ENCODE measurements at regions not wholly inside any gene's neighbourhood (a gene's known extent, or its start where the extent isn't known, plus 50 kb on each side); places are given as distances from the start of the nearest gene placed in this dataset.

DNA sequence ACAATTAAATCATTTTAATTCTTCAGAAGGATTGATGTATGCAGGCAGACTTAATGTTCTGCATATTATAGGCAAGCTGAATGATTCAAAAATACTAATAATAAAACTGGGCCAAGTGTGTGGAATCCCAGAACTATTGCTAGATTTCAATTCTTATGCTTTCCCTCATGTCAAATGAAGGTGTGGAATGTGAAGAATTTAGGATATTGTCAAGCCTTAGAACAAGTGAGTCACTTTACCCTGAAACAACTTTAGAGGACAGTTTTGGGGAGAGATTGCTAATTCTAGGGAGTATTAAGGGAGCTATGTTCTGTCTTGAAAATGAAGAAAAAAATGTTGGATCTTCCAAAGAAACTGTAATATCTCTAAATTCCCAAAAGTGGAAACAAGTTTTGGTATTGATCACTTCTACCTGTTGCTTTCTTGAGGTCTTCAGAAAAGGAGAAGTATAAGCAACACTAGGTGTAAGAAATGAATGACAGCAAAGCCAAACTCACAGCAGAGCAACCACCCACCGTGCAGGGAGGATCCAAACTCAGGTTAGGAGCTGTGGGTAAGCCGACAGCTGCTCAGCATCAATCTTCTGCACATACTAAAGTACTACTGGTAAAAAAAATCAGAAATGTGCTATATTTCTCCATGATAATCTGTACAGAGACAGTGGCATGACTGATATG is 818.1 kb downstream of the SLC4A3 start:
- no peak for ATAC-seq (replicated peaks)
- no peaks in the 10 kb centered on the region for H3K4me1 Mint-ChIP-seq
- H3K36me3 Mint-ChIP-seq (ENCODE audit: low read depth): no peaks in the 10 kb centered on the region
- H3K27me3 Mint-ChIP-seq: no peaks in the 10 kb centered on the region
- peaks cover 4% of the 10 kb centered on the region for H3K9me3 Mint-ChIP-seq
- H3K4me3 Mint-ChIP-seq: no peak overlapping the region
- no peak overlapping the region for H3K27ac Mint-ChIP-seq

DNA sequence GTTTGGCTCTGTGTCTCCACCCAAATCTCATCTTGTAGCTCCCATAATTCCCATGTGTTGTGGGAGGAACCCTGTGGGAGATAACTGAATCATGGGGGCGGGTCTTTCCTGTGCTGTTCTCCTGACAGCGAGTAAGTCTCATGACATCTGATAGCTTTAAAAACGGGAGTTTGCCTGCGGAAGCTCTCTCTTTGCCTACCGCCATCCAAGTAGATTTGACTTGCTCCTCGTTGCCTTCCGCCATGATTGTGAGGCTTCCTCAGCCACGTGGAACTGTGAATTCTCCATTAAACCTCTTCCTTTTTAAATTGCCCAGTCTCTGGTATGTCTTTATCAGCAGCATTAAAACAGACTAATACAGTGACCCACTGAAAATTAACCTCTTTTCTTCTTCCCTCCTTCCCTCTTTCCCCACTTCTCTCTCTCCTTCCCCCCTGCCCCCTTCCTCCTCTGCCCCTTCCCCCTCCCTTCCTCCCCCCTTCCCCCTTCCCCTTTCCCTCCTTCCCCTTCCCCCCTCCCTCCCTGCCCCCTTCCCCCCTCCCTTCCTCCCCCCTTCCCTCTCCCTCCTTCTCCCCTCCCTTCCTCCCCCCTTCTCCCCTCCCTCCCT is 818.8 kb downstream of the SLC4A3 start:
- ATAC-seq (replicated peaks): no peak
- Mint-ChIP-seq H3K27me3 (no peaks in the 10 kb centered on the region), H3K9me3 (peaks cover 4% of the 10 kb centered on the region), H3K27ac (no peak overlapping the region), H3K4me1 (no peaks in the 10 kb centered on the region), H3K4me3 (no peak overlapping the region), H3K36me3 (ENCODE audit: low read depth) (no peaks in the 10 kb centered on the region)

DNA sequence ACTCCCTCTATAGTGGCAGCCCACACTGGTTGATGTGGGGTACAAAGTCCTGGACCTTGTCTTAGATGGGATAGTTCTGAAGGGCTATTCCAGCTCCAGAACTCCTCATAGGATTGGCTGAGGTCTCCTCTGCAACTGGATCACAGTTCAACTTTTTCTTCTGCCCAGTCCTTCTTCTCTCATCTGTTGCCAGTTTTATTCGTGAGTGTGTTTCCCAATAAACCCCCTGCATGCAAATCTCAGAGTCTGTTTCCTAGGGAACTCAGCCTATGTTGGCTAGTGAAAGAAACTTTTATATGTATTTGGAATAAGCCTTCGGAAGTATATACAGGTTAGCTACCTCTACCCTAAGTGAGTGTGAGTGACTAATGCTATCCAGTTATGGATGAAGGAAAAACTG is 823.4 kb downstream of the SLC4A3 start:
- Mint-ChIP-seq H3K4me3 (no peak overlapping the region), H3K9me3 (peaks cover 4% of the 10 kb centered on the region), H3K4me1 (no peaks in the 10 kb centered on the region), H3K27ac (no peak overlapping the region), H3K27me3 (peaks cover 9% of the 10 kb centered on the region), H3K36me3 (ENCODE audit: low read depth) (no peaks in the 10 kb centered on the region)
- ATAC-seq (replicated peaks): no peak

DNA sequence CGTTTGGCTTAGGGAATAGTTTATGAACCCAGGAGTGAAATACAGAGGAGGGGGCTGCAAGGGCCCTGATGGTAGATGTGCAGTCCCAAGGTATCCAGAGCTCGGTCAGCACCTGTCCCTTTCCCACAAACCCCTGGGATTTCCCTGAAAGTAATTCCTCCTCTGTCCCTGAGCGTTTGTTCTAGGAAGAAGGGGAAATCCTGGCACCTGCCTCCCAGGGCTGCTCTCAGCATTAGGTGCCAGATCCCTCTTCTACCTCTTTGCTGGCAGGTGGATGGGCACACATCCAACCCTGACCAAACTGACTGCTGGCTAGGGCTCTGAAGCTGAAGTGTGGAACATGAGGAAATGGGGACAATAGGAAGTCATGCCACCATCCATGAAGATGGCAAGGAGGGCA is 824.0 kb downstream of the SLC4A3 start:
- H3K27me3 Mint-ChIP-seq: peaks cover 13% of the 10 kb centered on the region
- no peaks in the 10 kb centered on the region for H3K36me3 Mint-ChIP-seq (ENCODE audit: low read depth)
- no peak overlapping the region for H3K27ac Mint-ChIP-seq
- no peak for ATAC-seq (replicated peaks)
- H3K4me3 Mint-ChIP-seq: no peak overlapping the region
- H3K9me3 Mint-ChIP-seq: peaks cover 4% of the 10 kb centered on the region
- H3K4me1 Mint-ChIP-seq: no peaks in the 10 kb centered on the region

DNA sequence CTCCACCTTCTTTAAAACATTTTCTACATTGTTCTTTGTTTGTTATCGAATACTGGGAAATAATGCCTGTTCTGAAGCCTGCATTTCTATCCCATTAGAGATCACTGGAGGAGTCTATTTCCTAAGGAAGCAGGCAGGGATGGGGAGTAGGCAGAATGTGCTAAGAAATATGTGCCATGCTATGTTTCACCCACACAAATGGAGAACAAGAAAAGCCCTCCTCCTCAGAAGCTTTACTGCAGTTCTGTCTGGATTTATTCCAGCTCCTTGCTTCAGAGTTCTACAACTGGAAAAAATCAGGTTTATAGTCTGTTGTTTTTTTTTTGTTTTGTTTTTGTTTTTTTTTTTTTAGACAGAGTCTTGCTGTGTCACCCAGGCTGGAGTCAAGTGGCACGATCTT is 825.1 kb downstream of the SLC4A3 start:
- H3K27ac Mint-ChIP-seq: no peak overlapping the region
- no peak for ATAC-seq (replicated peaks)
- no peak overlapping the region for H3K4me3 Mint-ChIP-seq
- H3K9me3 Mint-ChIP-seq: no peaks in the 10 kb centered on the region
- no peaks in the 10 kb centered on the region for H3K36me3 Mint-ChIP-seq (ENCODE audit: low read depth)
- H3K27me3 Mint-ChIP-seq: peaks cover 13% of the 10 kb centered on the region
- no peaks in the 10 kb centered on the region for H3K4me1 Mint-ChIP-seq

DNA sequence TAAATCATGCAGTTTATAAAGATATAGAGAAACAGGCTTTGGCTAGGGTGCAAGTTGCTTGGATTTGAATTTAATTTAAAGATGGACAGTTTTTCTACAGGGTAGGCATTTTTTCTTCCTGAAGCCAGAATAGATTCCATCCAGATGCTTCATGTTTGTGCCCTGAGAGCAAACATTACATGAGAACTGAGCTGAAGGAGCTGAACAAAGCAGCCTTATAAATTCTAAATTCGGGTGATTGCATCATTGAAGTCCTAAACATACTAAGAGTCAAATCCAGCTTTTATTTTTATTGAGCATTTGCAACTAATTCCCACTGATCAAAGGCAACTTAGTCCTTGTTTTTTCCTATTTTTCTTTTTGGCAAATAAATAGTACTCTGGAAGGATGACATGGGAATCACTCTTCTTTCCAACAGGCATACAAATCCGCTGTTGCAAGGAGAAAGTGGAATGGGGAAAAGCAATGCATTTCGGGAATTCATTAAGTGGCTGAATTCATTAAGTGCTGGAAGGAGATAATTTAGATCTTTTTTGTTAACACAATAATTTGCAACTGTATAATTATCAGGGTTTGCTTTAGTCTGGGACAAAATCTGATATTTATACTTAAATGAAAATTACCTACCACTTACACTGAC is 828.0 kb downstream of the SLC4A3 start:
- Mint-ChIP-seq H3K4me3 (no peak overlapping the region), H3K4me1 (no peaks in the 10 kb centered on the region), H3K27ac (no peak overlapping the region), H3K27me3 (peaks cover 13% of the 10 kb centered on the region), H3K36me3 (ENCODE audit: low read depth) (no peaks in the 10 kb centered on the region), H3K9me3 (no peaks in the 10 kb centered on the region)
- no peak for ATAC-seq (replicated peaks)

DNA sequence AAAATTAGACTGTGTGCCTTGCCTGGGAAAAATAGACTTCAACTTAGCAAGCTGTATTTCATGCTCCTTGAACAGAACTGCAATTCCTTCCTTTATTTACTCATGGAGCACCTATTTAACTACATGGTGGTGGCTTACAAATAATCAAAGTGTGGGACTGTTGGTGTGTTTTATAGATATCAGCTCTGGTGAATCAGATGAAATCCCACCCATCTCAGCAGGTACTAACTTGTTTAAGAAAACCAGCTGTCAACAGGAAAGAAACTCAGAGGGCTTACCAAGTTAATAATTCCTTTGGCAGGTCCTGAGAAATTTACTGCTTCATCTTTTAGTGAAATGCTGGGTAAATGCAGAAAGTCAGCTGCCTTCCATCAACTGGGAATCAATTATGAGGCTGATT is 830.6 kb downstream of the SLC4A3 start:
- H3K27me3 Mint-ChIP-seq: peaks cover 13% of the 10 kb centered on the region
- H3K4me1 Mint-ChIP-seq: no peaks in the 10 kb centered on the region
- no peak for ATAC-seq (replicated peaks)
- no peak overlapping the region for H3K27ac Mint-ChIP-seq
- H3K9me3 Mint-ChIP-seq: no peaks in the 10 kb centered on the region
- H3K4me3 Mint-ChIP-seq: no peak overlapping the region
- no peaks in the 10 kb centered on the region for H3K36me3 Mint-ChIP-seq (ENCODE audit: low read depth)

DNA sequence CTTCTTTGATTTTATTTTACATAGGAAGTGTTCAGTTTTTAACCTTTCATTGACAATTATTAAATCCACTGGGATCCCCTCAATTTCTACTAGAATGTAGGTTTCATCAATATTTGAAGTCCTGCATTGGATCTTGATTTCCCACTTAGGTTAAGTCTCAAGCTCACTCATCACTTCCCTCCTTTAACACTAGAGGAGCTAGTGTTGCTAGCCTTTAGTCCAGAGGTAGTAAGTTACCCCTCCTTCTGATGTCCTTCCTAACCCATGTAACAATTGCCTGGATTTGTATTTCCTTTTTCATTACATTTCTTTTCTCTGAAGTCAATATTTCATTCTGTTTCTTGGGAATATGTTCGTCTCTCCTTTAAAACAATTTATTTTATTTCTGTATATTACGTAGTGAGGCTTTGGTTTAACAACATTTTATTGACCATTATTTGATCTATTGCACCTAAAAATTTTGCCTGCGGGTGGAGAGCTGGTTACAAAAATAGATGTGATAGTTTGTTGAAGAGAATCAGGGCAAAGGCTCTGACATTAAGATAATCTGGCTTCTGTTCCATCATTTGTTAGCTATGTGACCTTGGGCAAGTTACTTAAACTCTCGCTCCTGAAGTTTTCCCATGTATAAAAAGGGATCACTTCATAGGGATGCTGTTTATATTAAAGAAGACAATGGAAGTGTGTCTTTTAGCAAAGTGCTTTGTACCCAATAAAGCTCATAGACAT is 833.0 kb downstream of the SLC4A3 start:
- Mint-ChIP-seq H3K9me3 (no peaks in the 10 kb centered on the region), H3K27ac (no peak overlapping the region), H3K4me3 (no peak overlapping the region), H3K4me1 (no peaks in the 10 kb centered on the region), H3K36me3 (ENCODE audit: low read depth) (no peaks in the 10 kb centered on the region), H3K27me3 (peaks cover 5% of the 10 kb centered on the region)
- no peak for ATAC-seq (replicated peaks)

DNA sequence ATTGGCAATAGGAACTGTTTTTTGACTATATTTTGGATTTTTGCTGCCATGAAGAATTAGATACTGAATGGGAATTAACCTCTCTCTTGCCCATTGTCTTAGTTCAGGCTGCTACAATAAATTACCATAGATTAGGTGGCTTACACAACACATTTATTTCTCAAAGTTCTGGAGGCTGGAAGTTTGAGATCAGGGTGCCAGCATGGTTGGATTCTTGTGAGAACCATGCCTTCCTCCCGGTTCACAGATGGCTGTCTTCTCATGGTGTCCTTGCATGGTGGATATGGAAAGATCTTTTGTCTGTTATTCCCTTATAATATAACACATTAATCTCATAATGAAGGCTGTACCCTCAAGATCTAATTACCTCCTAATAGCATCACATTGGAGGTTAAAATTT is 836.4 kb downstream of the SLC4A3 start:
- H3K27me3 Mint-ChIP-seq: peaks cover 7% of the 10 kb centered on the region
- no peaks in the 10 kb centered on the region for H3K36me3 Mint-ChIP-seq (ENCODE audit: low read depth)
- ATAC-seq (replicated peaks): no peak
- no peaks in the 10 kb centered on the region for H3K4me1 Mint-ChIP-seq
- H3K9me3 Mint-ChIP-seq: no peaks in the 10 kb centered on the region
- H3K4me3 Mint-ChIP-seq: no peak overlapping the region
- H3K27ac Mint-ChIP-seq: no peak overlapping the region

DNA sequence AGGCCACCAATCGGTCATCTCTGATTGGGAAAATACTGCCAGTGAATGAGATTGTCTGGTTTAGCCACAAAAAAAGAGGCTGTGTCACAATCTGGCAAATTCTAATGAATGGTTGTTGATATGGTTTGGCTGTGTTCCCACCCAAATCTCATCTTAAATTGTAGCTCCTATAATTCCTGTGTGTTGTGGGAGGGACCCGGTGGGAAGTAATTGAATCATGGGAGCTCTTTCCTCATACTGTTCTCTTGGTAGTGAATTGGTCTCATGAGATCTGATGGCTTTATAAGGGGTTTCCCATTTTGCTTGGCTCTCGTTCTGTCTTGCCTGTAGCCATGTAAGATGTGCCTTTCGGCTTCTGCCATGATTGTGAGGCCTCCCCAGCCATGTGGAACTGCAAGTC is 838.3 kb downstream of the SLC4A3 start:
- Mint-ChIP-seq H3K36me3 (ENCODE audit: low read depth) (no peaks in the 10 kb centered on the region), H3K27ac (no peak overlapping the region), H3K4me3 (no peak overlapping the region), H3K4me1 (no peaks in the 10 kb centered on the region), H3K27me3 (peaks cover 7% of the 10 kb centered on the region), H3K9me3 (no peaks in the 10 kb centered on the region)
- ATAC-seq (replicated peaks): no peak

DNA sequence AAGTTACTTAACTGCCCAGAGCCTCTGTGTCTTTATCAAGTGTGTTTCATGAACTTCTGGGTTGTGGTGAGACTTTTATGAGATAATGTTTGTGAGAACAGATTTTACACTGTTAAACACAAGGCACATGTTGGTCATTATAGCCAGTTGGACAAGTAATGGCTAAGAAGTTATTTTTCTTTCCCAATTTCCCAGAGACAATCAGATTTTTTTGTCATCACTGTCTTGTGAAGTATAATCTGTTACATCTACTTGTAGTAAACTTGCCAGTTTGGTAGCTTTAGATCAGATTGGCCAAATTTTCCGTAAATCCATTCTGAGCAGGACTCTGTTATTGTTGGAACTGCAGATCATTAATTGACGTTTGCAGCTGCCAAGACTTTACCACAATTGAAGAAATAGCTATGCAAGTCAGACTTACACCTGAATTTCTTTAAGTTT is 838.8 kb downstream of the SLC4A3 start:
- peaks cover 7% of the 10 kb centered on the region for H3K27me3 Mint-ChIP-seq

DNA sequence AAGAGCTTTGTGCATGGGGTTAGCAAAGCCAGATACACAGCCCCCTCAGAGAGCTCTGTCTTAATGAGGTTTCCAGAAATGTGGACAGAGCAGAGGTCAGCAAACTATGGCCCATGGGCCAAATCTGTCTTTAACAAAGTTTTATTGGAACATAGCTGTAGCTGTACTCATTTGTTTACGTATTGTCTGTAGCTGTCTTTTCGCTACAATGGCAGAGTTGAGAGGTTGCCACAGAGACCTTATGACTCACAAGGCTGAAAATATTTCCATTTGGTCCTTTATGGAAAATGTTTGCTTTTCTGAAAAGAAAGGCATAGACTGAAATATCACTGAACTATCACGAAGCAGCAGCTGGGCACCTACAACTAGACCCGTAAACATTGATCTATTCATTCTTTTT is 841.8 kb downstream of the SLC4A3 start:
- Mint-ChIP-seq H3K27me3 (peaks cover 7% of the 10 kb centered on the region), H3K4me3 (no peak overlapping the region)

More for the DNA sequence above, 838.8 kb downstream of the SLC4A3 start:
- ATAC-seq (replicated peaks): no peak
- Mint-ChIP-seq H3K4me3 (no peak overlapping the region), H3K27ac (no peak overlapping the region), H3K36me3 (ENCODE audit: low read depth) (no peaks in the 10 kb centered on the region), H3K9me3 (no peaks in the 10 kb centered on the region), H3K4me1 (no peaks in the 10 kb centered on the region)

DNA sequence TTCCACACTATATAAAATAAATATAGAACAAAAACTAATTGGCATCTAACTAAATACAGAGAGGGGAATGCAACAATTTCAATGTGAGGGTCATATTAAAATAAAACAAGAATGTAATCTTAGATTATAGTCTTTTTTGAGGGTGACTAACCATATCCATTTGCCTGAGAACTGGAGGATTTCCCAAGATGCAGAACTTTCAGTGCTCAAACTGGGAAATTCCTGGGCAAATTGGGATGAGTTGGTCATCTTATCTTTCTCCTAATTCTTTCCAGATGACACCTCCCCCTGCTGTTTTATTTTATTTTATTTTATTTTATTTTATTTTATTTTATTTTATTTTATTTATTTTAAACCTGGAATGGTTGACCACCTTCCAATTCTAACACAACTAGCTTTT is 846.2 kb downstream of the SLC4A3 start:
- no peaks in the 10 kb centered on the region for H3K4me1 Mint-ChIP-seq
- H3K27me3 Mint-ChIP-seq: no peaks in the 10 kb centered on the region
- no peak overlapping the region for H3K27ac Mint-ChIP-seq
- H3K4me3 Mint-ChIP-seq: no peak overlapping the region
- no peak for ATAC-seq (replicated peaks)
- H3K9me3 Mint-ChIP-seq: peaks cover 4% of the 10 kb centered on the region
- H3K36me3 Mint-ChIP-seq (ENCODE audit: low read depth): no peaks in the 10 kb centered on the region

More for the DNA sequence above, 841.8 kb downstream of the SLC4A3 start:
- Mint-ChIP-seq H3K27ac (no peak overlapping the region), H3K36me3 (ENCODE audit: low read depth) (no peaks in the 10 kb centered on the region), H3K4me1 (no peaks in the 10 kb centered on the region), H3K9me3 (peaks cover 4% of the 10 kb centered on the region)
- no peak for ATAC-seq (replicated peaks)

DNA sequence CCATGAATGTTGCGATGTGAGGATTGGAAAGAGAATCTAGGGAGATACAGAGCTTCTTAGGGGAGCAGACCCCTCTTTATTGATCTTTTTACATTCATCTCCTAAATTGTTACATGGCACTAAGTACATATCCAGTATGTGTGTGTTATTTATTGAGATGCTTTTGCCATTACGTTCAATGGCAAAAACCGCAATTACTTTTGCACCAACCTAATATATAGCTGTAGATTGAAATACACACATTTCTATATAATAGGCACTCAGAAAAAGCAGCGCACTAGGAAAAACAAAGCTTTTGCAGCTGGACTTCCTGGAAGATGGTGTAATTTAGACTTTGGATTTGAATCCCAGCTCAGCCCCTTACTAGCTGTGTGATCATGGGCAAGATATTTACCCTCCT is 849.4 kb downstream of the SLC4A3 start:
- Mint-ChIP-seq H3K4me1 (no peaks in the 10 kb centered on the region), H3K9me3 (no peaks in the 10 kb centered on the region)

More for the DNA sequence above, 849.4 kb downstream of the SLC4A3 start:
- ATAC-seq (replicated peaks): no peak
- H3K4me3 Mint-ChIP-seq: no peak overlapping the region
- no peak overlapping the region for H3K27ac Mint-ChIP-seq
- no peaks in the 10 kb centered on the region for H3K27me3 Mint-ChIP-seq
- H3K36me3 Mint-ChIP-seq (ENCODE audit: low read depth): no peaks in the 10 kb centered on the region
